ENCODE measurements at regions not wholly inside any gene's neighbourhood (a gene's known extent, or its start where the extent isn't known, plus 50 kb on each side); places are given as distances from the start of the nearest gene placed in this dataset.

GRCh38 chr22:22158207-22158816 lies 86.3 kb upstream of the VPREB1 start:
- H3K27me3 ChIP-seq (ENCODE audit: insufficient read depth, low read depth, low read length) = peaks cover 9% of the 10 kb centered on the region
- H4K20me1 ChIP-seq (ENCODE audit: insufficient read depth) = no peaks in the 10 kb centered on the region
- H3K4me2 ChIP-seq (ENCODE audit: low read length) = no peak overlapping the region
- no peaks in the 10 kb centered on the region for H3K9me2 ChIP-seq (ENCODE audit: insufficient read depth, low read length)
- H3K36me3 ChIP-seq (ENCODE audit: insufficient read depth, low read length) = no peaks in the 10 kb centered on the region
- H2AFZ ChIP-seq (ENCODE audit: low read depth, low read length) = no peak overlapping the region
- TF ChIP-seq EP300 (conservative IDR thresholded peaks at IDR 0.05; ENCODE audit: poor library complexity, severe bottlenecking) = no peak
- TF ChIP-seq MXI1 (conservative IDR thresholded peaks at IDR 0.05; ENCODE audit: poor library complexity, severe bottlenecking) = no peak
- no peak for TF ChIP-seq TAF1 (IDR thresholded peaks at IDR 0.05; ENCODE audit: low read depth)
- TF ChIP-seq, protein P1, sequence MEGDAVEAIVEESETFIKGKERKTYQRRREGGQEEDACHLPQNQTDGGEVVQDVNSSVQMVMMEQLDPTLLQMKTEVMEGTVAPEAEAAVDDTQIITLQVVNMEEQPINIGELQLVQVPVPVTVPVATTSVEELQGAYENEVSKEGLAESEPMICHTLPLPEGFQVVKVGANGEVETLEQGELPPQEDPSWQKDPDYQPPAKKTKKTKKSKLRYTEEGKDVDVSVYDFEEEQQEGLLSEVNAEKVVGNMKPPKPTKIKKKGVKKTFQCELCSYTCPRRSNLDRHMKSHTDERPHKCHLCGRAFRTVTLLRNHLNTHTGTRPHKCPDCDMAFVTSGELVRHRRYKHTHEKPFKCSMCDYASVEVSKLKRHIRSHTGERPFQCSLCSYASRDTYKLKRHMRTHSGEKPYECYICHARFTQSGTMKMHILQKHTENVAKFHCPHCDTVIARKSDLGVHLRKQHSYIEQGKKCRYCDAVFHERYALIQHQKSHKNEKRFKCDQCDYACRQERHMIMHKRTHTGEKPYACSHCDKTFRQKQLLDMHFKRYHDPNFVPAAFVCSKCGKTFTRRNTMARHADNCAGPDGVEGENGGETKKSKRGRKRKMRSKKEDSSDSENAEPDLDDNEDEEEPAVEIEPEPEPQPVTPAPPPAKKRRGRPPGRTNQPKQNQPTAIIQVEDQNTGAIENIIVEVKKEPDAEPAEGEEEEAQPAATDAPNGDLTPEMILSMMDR (IDR thresholded peaks at IDR 0.05; ENCODE audit: poor library complexity, severe bottlenecking) = no peak
- TF ChIP-seq RAD21 (conservative IDR thresholded peaks at IDR 0.05) = no peak
- no peaks in the 10 kb centered on the region for H3K9me3 ChIP-seq (ENCODE audit: low read length)
- no peak overlapping the region for H3K27ac ChIP-seq (ENCODE audit: low read length)
- no peak overlapping the region for H3K9ac ChIP-seq (ENCODE audit: low read length)
- H3K79me2 ChIP-seq (replicated peaks; ENCODE audit: insufficient read depth, low read length) = no peaks in the 10 kb centered on the region
- no peak overlapping the region for H3K4me3 ChIP-seq (ENCODE audit: low read length)
- no peaks in the 10 kb centered on the region for H3F3A ChIP-seq (ENCODE audit: insufficient read depth, low read length, poor library complexity, severe bottlenecking)

DNA sequence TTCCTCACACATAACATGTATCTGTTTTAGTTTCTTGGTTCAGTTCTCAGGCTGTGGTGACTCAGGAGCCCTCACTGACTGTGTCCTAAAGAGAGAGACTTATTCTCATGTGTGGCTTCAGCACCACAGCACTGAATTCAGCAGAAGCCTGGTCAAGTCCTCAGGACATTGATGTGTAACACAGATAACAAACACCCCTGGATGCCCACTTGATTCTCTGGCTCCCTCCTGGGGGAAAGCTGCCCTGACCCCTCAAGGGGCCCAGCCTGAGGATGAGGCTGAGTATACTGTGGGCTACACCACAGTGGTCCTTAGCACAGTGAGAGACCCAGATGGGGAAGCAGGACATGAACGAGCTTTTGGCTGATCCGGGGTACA lies 87.2 kb upstream of the VPREB1 start:
- Histone ChIP-seq H3K9me2 (ENCODE audit: insufficient read depth, low read length) (no peaks in the 10 kb centered on the region), H3K27ac (ENCODE audit: low read length) (no peak overlapping the region), H3K79me2 (replicated peaks; ENCODE audit: insufficient read depth, low read length) (no peaks in the 10 kb centered on the region), H2AFZ (ENCODE audit: low read depth, low read length) (no peak overlapping the region), H4K20me1 (ENCODE audit: insufficient read depth) (no peaks in the 10 kb centered on the region), H3K4me2 (ENCODE audit: low read length) (no peak overlapping the region), H3F3A (ENCODE audit: insufficient read depth, low read length, poor library complexity, severe bottlenecking) (no peaks in the 10 kb centered on the region), H3K36me3 (ENCODE audit: insufficient read depth, low read length) (no peaks in the 10 kb centered on the region), H3K4me3 (ENCODE audit: low read length) (no peak overlapping the region), H3K27me3 (ENCODE audit: insufficient read depth, low read depth, low read length) (peaks cover 8% of the 10 kb centered on the region), H3K9me3 (ENCODE audit: low read length) (no peaks in the 10 kb centered on the region), H3K9ac (ENCODE audit: low read length) (no peak overlapping the region)
- TF ChIP-seq TAF1 (IDR thresholded peaks at IDR 0.05; ENCODE audit: low read depth) (no peak), EP300 (conservative IDR thresholded peaks at IDR 0.05; ENCODE audit: poor library complexity, severe bottlenecking) (no peak), REST (IDR thresholded peaks at IDR 0.05; ENCODE audit: borderline replicate concordance) (no peak)
- TF ChIP-seq, protein P1 (IDR thresholded peaks at IDR 0.05; ENCODE audit: poor library complexity, severe bottlenecking) = no peak
